SK-N-SH (cell line): ENCODE measurements at regions not wholly inside any gene's neighbourhood (a gene's known extent, or its start where the extent isn't known, plus 50 kb on each side); places are given as distances from the start of the nearest gene placed in this dataset.

Experiments
- CTCF ChIA-PET: fragments of 300-600, 350-600 bp; formaldehyde crosslinking; extraction: SDS; loops from one replicate; lab custom pipeline; 2021; lab: Yijun Ruan, JAX
- POLR2A ChIA-PET: fragments of 350-600 bp; sonication (Branson Sonifier 250); formaldehyde crosslinking; extraction: SDS; loops from one replicate; lab custom pipeline; 2020; ENCODE audit warnings: antibody characterized with exemption, inconsistent platforms; lab: Yijun Ruan, JAX
- DNase-seq: peaks from one replicate; pipeline ENCODE4 v3.0.0; 2012
- H2AFZ ChIP-seq: fragments of 200-600 bp; sonication (generic); 2 replicates; pipeline ENCODE4 v1.8.1; 2016; ENCODE audit warnings: antibody characterized with exemption, mild to moderate bottlenecking, low read depth
- H3F3A ChIP-seq: fragments of 200-600 bp; sonication (generic); replicated peaks from 2 replicates; pipeline ENCODE3; 2016; ENCODE audit warnings: antibody characterized with exemption, mild to moderate bottlenecking; ENCODE audit not compliant: insufficient read depth
- H3K27ac ChIP-seq, 2 experiments: fragments of 200-500 bp in 1 of 2; fragments of 200-600 bp in 1 of 2; sonication (Bioruptor generic) in 1 of 2; sonication (generic), shearing (Covaris generic) in 1 of 2; 2 replicates each; pipeline versions ENCODE4 v1.5.1 to v1.6.1; 2014 to 2016; ENCODE audit warnings: low read depth in 2 of 2, inconsistent platforms in 1 of 2, low read length in 1 of 2, mild to moderate bottlenecking in 1 of 2, mixed read lengths in 1 of 2
- H3K27me3 ChIP-seq: fragments of 200-600 bp; sonication (generic), shearing (Covaris generic); 2 replicates; pipeline ENCODE4 v1.6.1; 2016; ENCODE audit warnings: mixed run types; ENCODE audit not compliant: insufficient read depth
- H3K36me3 ChIP-seq, 2 experiments: fragments of 200-500 bp in 1 of 2; fragments of 200-600 bp in 1 of 2; sonication (Bioruptor generic) in 1 of 2; sonication (generic) in 1 of 2; replicated peaks in 1 of 2; 2 replicates each; pipeline versions ENCODE3 to v1.5.1; 2014 to 2016; ENCODE audit warnings: low read length in 1 of 2, mild to moderate bottlenecking in 1 of 2; ENCODE audit not compliant: insufficient read depth in 2 of 2, control insufficient read depth in 1 of 2
- H3K4me1 ChIP-seq, 2 experiments: fragments of 200-500 bp in 1 of 2; fragments of 200-600 bp in 1 of 2; sonication (Bioruptor generic) in 1 of 2; sonication (generic), shearing (Covaris generic) in 1 of 2; 2 replicates each; pipeline versions ENCODE4 v1.5.1 to v1.6.1; 2014 to 2016; ENCODE audit warnings: low read depth in 1 of 2, low read length in 1 of 2, mixed run types in 1 of 2; ENCODE audit not compliant: insufficient read depth in 2 of 2, control insufficient read depth in 1 of 2
- H3K4me2 ChIP-seq: fragments of 200-600 bp; sonication (generic), shearing (Covaris generic); 2 replicates; pipeline ENCODE4 v1.6.1; 2017; ENCODE audit warnings: mixed run types
- H3K4me3 ChIP-seq, 2 experiments: fragments of 200-500 bp in 1 of 2; fragments of 200-600 bp in 1 of 2; sonication (Bioruptor generic) in 1 of 2; sonication (generic), shearing (Covaris generic) in 1 of 2; 2 replicates each; pipeline versions ENCODE4 v1.5.1 to v1.8.1; 2014 to 2016; ENCODE audit warnings: low read depth in 2 of 2, inconsistent platforms in 1 of 2, low read length in 1 of 2, mild to moderate bottlenecking in 1 of 2, mixed read lengths in 1 of 2, moderate library complexity in 1 of 2
- H3K79me2 ChIP-seq: fragments of 200-600 bp; sonication (generic); 2 replicates; pipeline ENCODE4 v1.8.1; 2017; ENCODE audit warnings: mild to moderate bottlenecking; ENCODE audit not compliant: insufficient read depth
- H3K9ac ChIP-seq: fragments of 200-600 bp; sonication (generic); 2 replicates; pipeline ENCODE4 v1.6.1; 2017; ENCODE audit warnings: mixed run types
- H3K9me2 ChIP-seq: fragments of 200-600 bp; sonication (generic); 2 replicates; pipeline ENCODE4 v1.6.1; 2017; ENCODE audit warnings: mixed run types
- H3K9me3 ChIP-seq: fragments of 200-600 bp; sonication (generic); 2 replicates; pipeline ENCODE4 v1.6.1; 2017; ENCODE audit warnings: mixed run types, mild to moderate bottlenecking, moderate library complexity
- H4K20me1 ChIP-seq: fragments of 200-600 bp; sonication (generic); 2 replicates; pipeline ENCODE4 v1.6.1; 2017; ENCODE audit warnings: mild to moderate bottlenecking, mixed run types; ENCODE audit not compliant: insufficient read depth
- CHD2 ChIP-seq: fragments of 150-350 bp; IDR thresholded peaks from 2 replicates; pipeline ENCODE4 v1.6.1; 2018; ENCODE audit warnings: low read length; ENCODE audit not compliant: partially characterized antibody
- CTCF ChIP-seq: fragments of 200-600 bp; sonication (generic); IDR thresholded peaks from 2 replicates; pipeline ENCODE4 v1.6.1; 2017; ENCODE audit warnings: antibody characterized with exemption, mild to moderate bottlenecking, moderate library complexity
- EP300 ChIP-seq, 2 experiments: IDR thresholded peaks; 2 replicates each; pipeline versions ENCODE4 v1.4.0 to v1.6.1; 2012; ENCODE audit warnings: borderline replicate concordance in 1 of 2, low read depth in 1 of 2, low read length in 1 of 2
- EZH2phosphoT487 ChIP-seq: fragments of 200-600 bp; sonication (generic); IDR thresholded peaks from 2 replicates; pipeline ENCODE4 v1.6.1; 2017; ENCODE audit warnings: low read depth, mixed run types, mild to moderate bottlenecking, antibody characterized with exemption, moderate library complexity, borderline replicate concordance
- FOXJ3 ChIP-seq: sonication (generic); formaldehyde crosslinking; IDR thresholded peaks from 2 replicates; pipeline ENCODE4 v1.5.1; 2020; ENCODE audit warnings: mild to moderate bottlenecking, missing genetic modification reagents
- FOXM1 ChIP-seq: IDR thresholded peaks from 2 replicates; pipeline ENCODE4 v1.4.0; 2012; ENCODE audit warnings: low read depth, mild to moderate bottlenecking
- GABPA ChIP-seq: IDR thresholded peaks from 2 replicates; pipeline ENCODE4 v1.4.0; 2012; ENCODE audit warnings: low read depth, mild to moderate bottlenecking
- GATA2 ChIP-seq: sonication (generic); formaldehyde crosslinking; IDR thresholded peaks from 2 replicates; pipeline ENCODE4 v1.5.0; 2020; ENCODE audit warnings: mild to moderate bottlenecking, missing genetic modification reagents
- JUND ChIP-seq: IDR thresholded peaks from 2 replicates; pipeline ENCODE4 v1.4.0; 2012
- MXI1 ChIP-seq: IDR thresholded peaks from 2 replicates; pipeline ENCODE4 v1.6.1; 2012; ENCODE audit warnings: mild to moderate bottlenecking, low read depth, low read length, improper control_type of control experiment
- NFIC ChIP-seq: IDR thresholded peaks from 2 replicates; pipeline ENCODE4 v1.4.0; 2012; ENCODE audit warnings: borderline replicate concordance
- NRF1 ChIP-seq: IDR thresholded peaks from 2 replicates; pipeline ENCODE4 v1.6.1; 2012; ENCODE audit warnings: low read depth, mild to moderate bottlenecking, low read length
- RAD21 ChIP-seq: IDR thresholded peaks from 2 replicates; pipeline ENCODE4 v1.6.1; 2012; ENCODE audit warnings: mild to moderate bottlenecking, low read length
- RCOR1 ChIP-seq: fragments of 150-350 bp; IDR thresholded peaks from 2 replicates; pipeline ENCODE4 v1.6.1; 2017; ENCODE audit warnings: antibody characterized with exemption, low read length
- REST ChIP-seq: IDR thresholded peaks from 2 replicates; pipeline ENCODE4 v1.6.1; 2012; ENCODE audit warnings: mild to moderate bottlenecking, low read depth, low read length, moderate library complexity
- RFX5 ChIP-seq: IDR thresholded peaks from 2 replicates; pipeline ENCODE4 v1.6.1; 2012; ENCODE audit warnings: mild to moderate bottlenecking, improper control_type of control experiment, low read length
- RXRA ChIP-seq: IDR thresholded peaks from 2 replicates; pipeline ENCODE4 v1.4.0; 2012; ENCODE audit warnings: low read depth, mild to moderate bottlenecking, borderline replicate concordance
- TAF1 ChIP-seq: IDR thresholded peaks from 2 replicates; pipeline ENCODE4 v1.6.1; 2012; ENCODE audit warnings: low read depth, mild to moderate bottlenecking, low read length, moderate library complexity, borderline replicate concordance
- TCF12 ChIP-seq: IDR thresholded peaks from 2 replicates; pipeline ENCODE4 v1.4.0; 2012
- TEAD4 ChIP-seq: IDR thresholded peaks from 2 replicates; pipeline ENCODE4 v1.4.0; 2012; ENCODE audit warnings: mild to moderate bottlenecking, borderline replicate concordance; ENCODE audit not compliant: insufficient read depth
- USF1 ChIP-seq: IDR thresholded peaks from 2 replicates; pipeline ENCODE4 v1.4.0; 2012; ENCODE audit warnings: low read depth, borderline replicate concordance
- WGBS: methylation state at CpG from one replicate; pipeline ENCODE4 v1.1.6; 2017; ENCODE audit warnings: low lambda C conversion rate; 5-methylcytosine and 5-hydroxymethylcytosine counted together
- TF ChIP-seq, protein P1 (sequence below): IDR thresholded peaks from 2 replicates; pipeline ENCODE4; 2012

DNA sequence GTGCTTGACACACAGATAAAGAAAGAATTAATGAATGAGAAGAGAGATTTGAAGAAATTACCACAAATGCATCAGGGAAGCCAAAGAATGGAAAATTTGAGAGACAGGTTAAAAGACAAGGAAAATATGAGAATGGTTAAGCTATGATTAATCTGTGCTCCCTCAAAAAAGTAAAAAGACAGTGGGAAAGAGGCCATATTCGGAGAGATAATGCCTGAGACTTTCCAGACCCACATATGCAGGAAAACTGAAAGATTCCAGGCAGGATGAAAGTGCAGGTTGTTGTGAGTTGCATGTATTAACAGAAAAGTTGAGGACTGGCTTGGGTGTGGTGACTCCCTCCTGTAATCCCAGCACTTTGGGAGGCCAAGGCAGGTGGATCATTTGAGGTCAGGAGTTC lies 302.3 kb downstream of the UACA start:
- no peak overlapping the region for H3K4me2 ChIP-seq
- H2AFZ ChIP-seq: no peak overlapping the region
- ChIA-PET POLR2A (no interaction called here), CTCF (interaction anchor here (1.0 to 2.1 kb wide), 11 partner anchors 9 to 306 kb away, joined by 3 to 17 read pairs (median 4); no protein-coding TSS in a partner anchor)
- no peaks in the 10 kb centered on the region for H3K79me2 ChIP-seq
- H4K20me1 ChIP-seq: no peaks in the 10 kb centered on the region
- DNase-seq: no peak
- no peak for TF ChIP-seq EZH2phosphoT487
- no peak for TF ChIP-seq JUND
- no peak for TF ChIP-seq NRF1
- no peak for TF ChIP-seq REST
- TF ChIP-seq CTCF: no peak
- TF ChIP-seq TAF1: no peak
- peak; percentile 13 for TF ChIP-seq CHD2
- TF ChIP-seq GATA2: peak; percentile 60; the same call in 1 of the 2 replicates
- no peak for TF ChIP-seq TEAD4
- TF ChIP-seq FOXM1: no peak
- TF ChIP-seq RCOR1: peak; percentile 50; the same call in 1 of the 2 replicates
- no peak for TF ChIP-seq RFX5
- no peak for TF ChIP-seq RAD21
- TF ChIP-seq, protein P1, sequence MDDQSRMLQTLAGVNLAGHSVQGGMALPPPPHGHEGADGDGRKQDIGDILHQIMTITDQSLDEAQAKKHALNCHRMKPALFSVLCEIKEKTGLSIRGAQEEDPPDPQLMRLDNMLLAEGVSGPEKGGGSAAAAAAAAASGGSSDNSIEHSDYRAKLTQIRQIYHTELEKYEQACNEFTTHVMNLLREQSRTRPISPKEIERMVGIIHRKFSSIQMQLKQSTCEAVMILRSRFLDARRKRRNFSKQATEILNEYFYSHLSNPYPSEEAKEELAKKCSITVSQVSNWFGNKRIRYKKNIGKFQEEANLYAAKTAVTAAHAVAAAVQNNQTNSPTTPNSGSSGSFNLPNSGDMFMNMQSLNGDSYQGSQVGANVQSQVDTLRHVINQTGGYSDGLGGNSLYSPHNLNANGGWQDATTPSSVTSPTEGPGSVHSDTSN: no peak
- no peak for TF ChIP-seq RXRA
- no peak for TF ChIP-seq USF1
- TF ChIP-seq TCF12: peak; percentile 28; the same call in 1 of the 2 replicates
- TF ChIP-seq NFIC: no peak
- no peak for TF ChIP-seq MXI1
- TF ChIP-seq GABPA: no peak
- TF ChIP-seq EP300 (IDR thresholded peaks at IDR 0.05; ENCODE audit: borderline replicate concordance in 1 of 2, low read depth in 1 of 2, low read length in 1 of 2): peak in 1 of 2 experiments; percentile 69; a peak in 1 of 4 replicates
- no peak for TF ChIP-seq FOXJ3 (CRISPR knock-in tag)
- 19% methylated on average over 1 of the region's 1 CpG for WGBS
- H3K9ac ChIP-seq: no peak overlapping the region
- H3K4me3 ChIP-seq: no peak overlapping the region
- peaks cover 0 to 30% of the 10 kb centered on the region in 2 experiments; a peak in 2 of 4 replicates for H3K4me1 ChIP-seq
- no peaks in the 10 kb centered on the region for H3K9me3 ChIP-seq
- peak overlapping the region in 1 of 2 experiments; percentile 74; a peak in 2 of 4 replicates for H3K27ac ChIP-seq
- H3F3A ChIP-seq: peaks cover 4% of the 10 kb centered on the region
- H3K36me3 ChIP-seq: no peaks in the 10 kb centered on the region
- H3K27me3 ChIP-seq: no peaks in the 10 kb centered on the region
- H3K9me2 ChIP-seq: no peaks in the 10 kb centered on the region
